EL (cell line): ENCODE measurements at regions not wholly inside any gene's neighbourhood (a gene's known extent, or its start where the extent isn't known, plus 50 kb on each side); places are given as distances from the start of the nearest gene placed in this dataset.
"Not testable (repeated sequence)": the region's sequence is repeated elsewhere in the genome, so short reads cannot be mapped to it uniquely, and the experiment has no call there.

Source experiments
- DNase-seq: peaks from one replicate; pipeline ENCODE4 v3.0.0-alpha.2; 2016

GRCh38 chr3:177249203-177249602, 51.9 kb upstream of the TBL1XR1 start:
- no peak for DNase-seq

DNA sequence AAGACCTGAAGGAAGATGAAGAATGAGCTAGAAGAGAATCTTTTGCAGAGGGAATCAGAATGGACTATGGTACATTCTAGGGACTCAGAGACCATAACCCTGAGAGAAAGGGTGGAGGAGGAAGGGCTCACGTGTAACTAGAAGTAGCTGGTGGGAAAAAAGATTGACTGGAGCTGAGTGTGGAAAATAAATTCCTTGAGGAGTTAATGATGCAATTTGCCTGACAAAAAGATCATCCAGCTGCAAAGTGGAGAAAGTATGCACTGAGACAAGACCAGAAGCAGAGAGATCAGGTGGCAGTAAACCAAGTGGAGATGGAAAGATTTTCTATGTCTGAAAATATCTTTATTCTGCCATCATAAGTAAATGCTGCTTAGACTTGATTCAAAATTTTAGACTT, 52.9 kb upstream of the TBL1XR1 start:
- no peak for DNase-seq

DNA sequence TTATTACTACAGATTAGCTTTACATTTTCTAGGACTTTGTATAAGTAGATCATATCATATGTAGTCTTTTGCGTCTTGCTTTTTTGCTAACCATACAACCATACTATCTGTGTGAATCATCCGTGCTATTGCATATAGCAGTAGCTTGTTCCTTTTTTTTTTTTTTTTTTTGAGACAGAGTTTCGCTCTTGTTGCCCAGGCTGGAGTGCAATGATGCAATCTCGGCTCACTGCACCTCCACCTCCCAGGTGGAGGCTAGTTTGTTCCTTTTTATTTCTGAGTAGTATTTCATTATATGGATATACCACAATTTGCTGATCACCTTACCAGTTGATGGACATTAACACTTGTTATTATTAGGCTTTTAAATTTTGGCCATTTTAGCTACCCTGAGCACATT, 54.5 kb upstream of the TBL1XR1 start:
- no peak for DNase-seq

GRCh38 chr3:177257006-177257405, 59.7 kb upstream of the TBL1XR1 start:
- no peak for DNase-seq

GRCh38 chr3:177257625-177258024, 60.3 kb upstream of the TBL1XR1 start:
- DNase-seq = no peak

- peak; percentile 31 for DNase-seq
These were observed 65.1 kb upstream of the TBL1XR1 start for GRCh38 chr3:177262396-177262795.

GRCh38 chr3:177263615-177264368, 66.5 kb upstream of the TBL1XR1 start:
- DNase-seq = no peak

DNA sequence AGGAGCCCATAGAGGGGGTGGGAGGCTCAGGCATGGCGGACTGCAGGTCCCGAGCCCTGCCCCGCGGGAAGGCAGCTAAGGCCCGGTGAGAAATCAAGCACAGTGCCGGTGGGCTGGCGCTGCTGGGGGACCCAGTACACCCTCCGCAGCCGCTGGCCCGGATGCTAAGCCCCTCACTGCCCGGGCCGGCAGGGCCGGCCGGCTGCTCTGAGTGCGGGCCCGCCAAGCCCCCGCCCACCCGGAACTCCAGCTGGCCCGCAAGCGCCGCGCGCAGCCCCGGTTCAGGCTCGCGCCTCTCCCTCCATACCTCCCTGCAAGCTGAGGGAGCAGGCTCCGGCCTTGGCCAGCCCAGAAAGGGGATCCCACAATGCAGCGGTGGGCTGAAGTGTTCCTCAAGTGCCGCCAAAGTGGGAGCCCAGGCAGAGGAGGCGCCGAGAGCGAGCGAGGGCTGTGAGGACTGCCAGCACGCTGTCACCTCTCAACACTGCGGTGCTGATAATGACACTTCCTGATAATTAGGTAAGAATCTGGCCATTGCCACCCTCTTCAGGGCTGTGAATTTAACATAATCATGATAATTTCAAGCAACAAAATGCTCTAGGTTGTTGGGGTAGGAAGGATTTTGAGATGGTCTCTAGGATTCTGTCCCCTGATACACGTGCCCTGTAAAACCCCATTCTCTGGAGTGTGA, 74.7 kb upstream of the TBL1XR1 start:
- not testable (repeated sequence) for DNase-seq

DNA sequence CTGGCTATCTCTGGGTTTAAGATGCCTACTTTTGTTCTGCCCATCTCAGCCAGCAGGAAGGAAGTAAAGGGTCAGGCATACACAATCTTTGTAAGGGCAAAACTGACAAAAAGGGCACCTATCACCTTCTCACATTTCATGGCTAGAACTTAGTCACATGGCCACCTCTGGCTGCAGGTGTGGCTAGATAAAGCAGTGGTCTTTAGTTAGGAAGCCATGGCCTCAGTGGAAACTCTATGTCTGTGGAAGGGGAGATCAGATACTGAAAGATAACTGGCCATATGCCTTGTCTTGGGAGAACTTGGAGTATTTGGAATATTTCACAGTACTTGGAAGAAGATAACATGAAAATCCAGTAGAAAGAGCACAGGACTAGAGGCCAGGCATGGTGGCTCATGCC, 80.7 kb upstream of the TBL1XR1 start:
- no peak for DNase-seq

DNA sequence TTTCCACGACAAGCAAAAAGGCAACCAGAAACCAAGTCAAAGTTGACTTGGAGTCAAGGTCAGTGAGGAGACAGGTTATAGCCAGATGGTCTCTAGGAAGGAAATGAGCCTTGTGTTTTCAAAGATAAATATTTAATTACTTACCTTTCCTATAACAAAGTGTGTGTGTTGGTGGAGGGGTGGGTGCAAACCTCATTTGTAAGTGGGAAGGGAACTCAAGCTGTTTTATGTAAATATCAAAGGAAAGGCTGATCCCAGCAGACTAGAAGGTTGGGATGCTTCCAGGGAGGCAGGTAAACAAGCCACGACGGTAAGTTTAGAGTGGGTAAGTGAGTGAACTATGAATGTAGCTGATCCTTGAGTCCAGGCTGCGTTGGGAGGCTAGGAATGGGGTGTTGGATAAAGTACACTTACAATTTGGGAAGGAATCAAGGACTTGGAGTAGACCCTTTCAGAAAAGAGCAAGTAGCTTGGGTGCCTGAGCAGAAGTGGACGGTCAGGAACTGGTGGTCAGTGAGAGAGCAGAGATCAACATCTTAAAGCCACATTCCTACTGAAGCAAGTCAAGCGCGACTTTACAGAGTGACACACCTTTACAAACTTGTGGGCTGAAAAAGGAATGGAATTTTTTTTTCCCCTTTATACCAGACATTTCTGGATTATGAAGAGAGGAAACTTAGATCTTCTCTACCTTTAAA, 82.0 kb upstream of the TBL1XR1 start:
- DNase-seq = no peak

GRCh38 chr3:177281292-177282118, 84.2 kb upstream of the TBL1XR1 start:
- no peak for DNase-seq

- no peak for DNase-seq
These were observed 84.9 kb upstream of the TBL1XR1 start for GRCh38 chr3:177282119-177282655.

DNA sequence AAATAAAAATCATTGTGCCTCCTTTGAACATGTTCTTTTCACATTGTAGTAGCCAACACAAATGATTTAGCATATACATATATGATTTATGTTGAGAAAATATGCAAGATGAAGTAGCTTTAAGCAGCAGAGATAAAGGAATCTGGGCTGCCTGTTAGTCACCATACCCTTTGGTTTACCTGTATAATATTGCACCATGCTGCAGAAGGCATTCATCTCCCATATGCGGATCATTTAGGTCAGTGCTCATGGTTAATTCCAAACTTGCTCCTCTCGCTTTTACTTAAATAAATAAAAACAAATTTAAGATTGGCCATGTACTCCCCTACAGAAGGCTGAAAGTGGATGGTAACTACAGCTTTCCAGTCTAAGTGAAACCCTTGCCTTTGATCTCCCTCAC, 86.7 kb upstream of the TBL1XR1 start:
- DNase-seq = no peak

DNA sequence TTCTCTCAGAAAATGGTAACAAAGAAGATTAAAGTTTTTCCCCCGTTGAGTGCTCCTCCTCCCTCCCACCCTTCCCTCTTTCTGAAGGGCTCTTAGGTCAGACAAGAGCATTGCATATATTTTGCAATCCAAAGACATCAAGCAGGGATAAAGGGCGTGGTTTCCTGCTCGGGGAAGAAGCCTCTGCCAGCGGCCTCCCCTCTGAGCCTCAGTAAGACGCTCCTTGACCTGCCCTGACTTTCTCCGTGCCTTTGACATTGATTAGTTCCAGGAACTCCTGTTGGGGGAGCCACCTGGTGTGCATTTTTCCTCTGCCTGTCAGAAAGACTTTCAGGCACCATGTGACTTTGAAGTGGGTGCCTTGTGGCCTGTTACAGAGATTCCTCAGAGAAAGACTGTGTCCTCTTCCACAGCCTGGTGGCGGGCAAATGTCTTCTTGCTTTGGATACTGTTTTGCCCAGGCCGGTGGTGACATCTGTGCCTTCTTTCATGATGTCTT, 87.2 kb upstream of the TBL1XR1 start:
- peak; percentile 45 for DNase-seq

DNA sequence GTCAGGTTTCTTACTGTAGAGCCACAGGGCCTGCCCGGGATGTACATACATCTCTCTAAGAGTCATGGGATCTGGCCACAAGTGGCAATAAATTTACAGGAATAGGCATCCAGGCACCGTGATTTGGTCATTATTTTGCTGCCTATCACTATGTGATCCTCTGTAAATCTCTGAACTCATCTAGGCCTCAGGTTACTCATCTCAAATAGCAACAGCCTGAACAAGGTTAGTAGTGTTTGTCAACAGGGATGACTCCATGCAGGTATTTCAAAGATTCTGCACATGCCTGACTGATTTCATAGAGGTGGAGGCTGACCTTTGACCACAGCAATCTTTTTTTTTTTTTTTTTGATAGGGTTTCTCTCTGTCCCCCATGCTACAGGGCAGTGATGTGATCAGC, 88.8 kb upstream of the TBL1XR1 start:
- DNase-seq = no peak

- DNase-seq = no peak
These were observed 89.9 kb upstream of the TBL1XR1 start for GRCh38 chr3:177287231-177287630.

GRCh38 chr3:177290633-177291032, 93.4 kb upstream of the TBL1XR1 start:
- DNase-seq = no peak

DNA sequence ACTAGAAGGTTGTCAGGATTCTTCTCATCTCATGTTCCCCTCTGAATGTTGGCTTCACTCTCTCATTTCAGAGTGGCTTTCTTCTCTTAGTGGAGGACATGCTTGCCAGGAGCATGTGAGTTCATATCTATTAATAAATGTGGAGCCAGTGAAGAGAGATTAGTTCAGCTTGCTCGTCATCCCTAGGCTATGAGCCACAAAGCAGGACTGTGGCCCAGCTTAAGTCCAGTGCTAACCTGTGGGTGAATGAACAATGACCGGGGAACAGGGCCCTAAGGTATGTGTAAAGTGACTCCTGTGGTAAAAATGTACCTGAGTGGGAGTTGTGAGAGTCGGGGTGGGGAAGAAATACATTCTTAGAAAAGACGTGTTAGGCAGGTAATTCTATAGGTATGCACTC, 96.9 kb upstream of the TBL1XR1 start:
- no peak for DNase-seq

DNA sequence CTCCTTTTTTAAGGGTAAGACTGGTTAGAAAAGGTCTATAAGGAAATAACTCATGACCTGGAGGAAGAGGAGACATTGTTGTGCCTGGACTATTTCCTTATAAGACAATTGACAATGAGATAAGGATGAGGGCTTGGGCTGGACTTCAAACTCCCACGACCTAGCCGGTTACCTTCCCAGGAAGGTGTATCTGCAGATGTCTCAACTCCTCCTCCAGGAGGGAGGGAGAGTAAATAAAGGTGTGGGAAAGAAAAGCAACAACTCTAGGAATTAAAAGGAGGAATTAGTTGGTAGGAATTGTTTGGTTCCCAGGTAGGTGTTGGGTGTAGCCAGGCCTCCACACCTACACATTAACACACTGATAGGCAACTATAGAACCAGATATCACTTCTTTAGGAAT, 97.8 kb upstream of the TBL1XR1 start:
- DNase-seq = no peak

GRCh38 chr3:177299250-177299649, 102.0 kb upstream of the TBL1XR1 start:
- no peak for DNase-seq

DNA sequence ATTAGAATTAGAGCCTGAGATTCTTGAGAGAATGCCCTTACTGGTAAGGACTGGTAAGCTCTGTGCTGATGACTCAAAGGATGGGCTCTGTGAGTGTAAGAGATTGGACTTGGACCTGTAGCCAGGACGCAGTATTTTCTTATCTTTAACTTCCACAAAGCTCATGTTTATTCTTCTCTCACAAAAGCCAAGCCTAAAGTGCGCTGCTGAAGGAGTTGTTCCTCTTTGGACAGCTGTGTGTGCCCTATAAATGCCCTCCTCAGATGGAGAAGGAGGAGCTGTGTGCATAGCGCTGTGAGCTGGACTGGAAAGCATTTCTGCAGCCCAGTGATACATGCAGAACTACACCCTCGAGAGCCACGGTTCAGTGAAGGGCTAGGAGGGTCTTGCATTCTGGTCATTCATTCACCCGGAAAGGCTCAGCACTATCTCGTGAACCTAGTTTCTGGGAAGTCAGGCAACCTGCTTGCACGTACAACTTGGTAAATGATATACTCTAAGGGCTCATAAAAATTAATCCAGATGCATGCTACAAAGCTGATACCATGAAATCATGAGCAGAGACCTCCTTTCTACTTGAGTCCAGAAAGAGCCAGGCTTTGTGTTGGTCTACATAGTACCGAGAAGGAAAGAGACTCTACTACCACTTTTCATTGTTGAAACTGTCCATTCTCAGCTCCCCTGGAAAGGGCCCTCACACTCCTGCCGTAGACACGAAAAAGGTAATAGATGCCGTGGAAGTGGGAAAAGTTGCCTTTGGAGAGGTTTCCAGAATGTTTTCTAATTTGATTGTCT, 103.0 kb upstream of the TBL1XR1 start:
- DNase-seq = peak; percentile 18

GRCh38 chr3:177300842-177301241, 103.6 kb upstream of the TBL1XR1 start:
- no peak for DNase-seq
